ENCODE measurements at regions not wholly inside any gene's neighbourhood (a gene's known extent, or its start where the extent isn't known, plus 50 kb on each side); places are given as distances from the start of the nearest gene placed in this dataset.

GRCh38 chr17:77569846-77570564 lies 388.5 kb upstream of the TNRC6C start:
- H3K27me3 ChIP-seq (replicated peaks; ENCODE audit: control insufficient read depth, insufficient read depth, low read length) = no peaks in the 10 kb centered on the region; the same call in none of the 2 replicates
- TF ChIP-seq CTCF (IDR thresholded peaks at IDR 0.05; ENCODE audit: insufficient read depth, low read length, poor library complexity, severe bottlenecking) = no peak
- H3K4me3 ChIP-seq (replicated peaks; ENCODE audit: low read depth, low read length) = no peak overlapping the region
- no peaks in the 10 kb centered on the region for H3K36me3 ChIP-seq (ENCODE audit: control insufficient read depth, insufficient read depth, low read length)
- DNase-seq (ENCODE audit: extremely low read depth, insufficient read length) = no peak

GRCh38 chr17:77570565-77570898 lies 388.0 kb upstream of the TNRC6C start:
- H3K27me3 ChIP-seq (replicated peaks; ENCODE audit: control insufficient read depth, insufficient read depth, low read length) = no peaks in the 10 kb centered on the region; the same call in none of the 2 replicates
- TF ChIP-seq CTCF (IDR thresholded peaks at IDR 0.05; ENCODE audit: insufficient read depth, low read length, poor library complexity, severe bottlenecking) = no peak
- no peak for DNase-seq (ENCODE audit: extremely low read depth, insufficient read length)
- no peak overlapping the region for H3K4me3 ChIP-seq (replicated peaks; ENCODE audit: low read depth, low read length)
- H3K36me3 ChIP-seq (ENCODE audit: control insufficient read depth, insufficient read depth, low read length) = no peaks in the 10 kb centered on the region

- H3K36me3 ChIP-seq (ENCODE audit: control insufficient read depth, insufficient read depth, low read length) = no peaks in the 10 kb centered on the region
- no peaks in the 10 kb centered on the region; the same call in none of the 2 replicates for H3K27me3 ChIP-seq (replicated peaks; ENCODE audit: control insufficient read depth, insufficient read depth, low read length)
- no peak for TF ChIP-seq CTCF (IDR thresholded peaks at IDR 0.05; ENCODE audit: insufficient read depth, low read length, poor library complexity, severe bottlenecking)
- no peak for DNase-seq (ENCODE audit: extremely low read depth, insufficient read length)
- no peak overlapping the region for H3K4me3 ChIP-seq (replicated peaks; ENCODE audit: low read depth, low read length)
These were observed 387.1 kb upstream of the TNRC6C start for GRCh38 chr17:77571155-77571981.

- no peak overlapping the region for H3K4me3 ChIP-seq (replicated peaks; ENCODE audit: low read depth, low read length)
- TF ChIP-seq CTCF (IDR thresholded peaks at IDR 0.05; ENCODE audit: insufficient read depth, low read length, poor library complexity, severe bottlenecking) = no peak
- no peaks in the 10 kb centered on the region for H3K36me3 ChIP-seq (ENCODE audit: control insufficient read depth, insufficient read depth, low read length)
- DNase-seq (ENCODE audit: extremely low read depth, insufficient read length) = no peak
- H3K27me3 ChIP-seq (replicated peaks; ENCODE audit: control insufficient read depth, insufficient read depth, low read length) = no peaks in the 10 kb centered on the region; the same call in none of the 2 replicates
These were observed 386.4 kb upstream of the TNRC6C start for GRCh38 chr17:77572065-77572601.

- no peak for DNase-seq (ENCODE audit: extremely low read depth, insufficient read length)
- H3K4me3 ChIP-seq (replicated peaks; ENCODE audit: low read depth, low read length) = no peak overlapping the region
- H3K36me3 ChIP-seq (ENCODE audit: control insufficient read depth, insufficient read depth, low read length) = no peaks in the 10 kb centered on the region
- TF ChIP-seq CTCF (IDR thresholded peaks at IDR 0.05; ENCODE audit: insufficient read depth, low read length, poor library complexity, severe bottlenecking) = no peak
- H3K27me3 ChIP-seq (replicated peaks; ENCODE audit: control insufficient read depth, insufficient read depth, low read length) = no peaks in the 10 kb centered on the region; the same call in none of the 2 replicates
These were observed 385.7 kb upstream of the TNRC6C start for GRCh38 chr17:77572851-77573250.

Measured in GM06990 (cell line).